Thoracic aorta (tissue), 2 donors: ENCODE measurements at regions not wholly inside any gene's neighbourhood (a gene's known extent, or its start where the extent isn't known, plus 50 kb on each side); places are given as distances from the start of the nearest gene placed in this dataset.

Experiments
- ATAC-seq: fragments of 150-250 bp; one replicate; pipeline ENCODE4 v1.8.0; 2017; ENCODE audit warnings: low read depth; ENCODE audit not compliant: insufficient number of reproducible peaks, low FRiP score
- DNase-seq: peaks from one replicate; pipeline ENCODE4 v3.0.0-alpha.2; 2020; ENCODE audit warnings: low spot score
- H3K27ac ChIP-seq, 2 donors: fragments of 200-600 bp; sonication (generic); 1 replicate in 1 of 2; 2 replicates in 1 of 2; pipeline ENCODE4 v1.5.1; 2016; ENCODE audit warnings: mild to moderate bottlenecking in 2 of 2, moderate library complexity in 2 of 2
- H3K27me3 ChIP-seq: fragments of 200-600 bp; sonication (generic); replicated peaks from 2 replicates; pipeline ENCODE4 v1.6.0; 2016; ENCODE audit warnings: mild to moderate bottlenecking; ENCODE audit not compliant: insufficient read depth
- H3K36me3 ChIP-seq: fragments of 200-600 bp; sonication (generic); one replicate; pipeline ENCODE4 v1.5.1; 2016
- H3K4me1 ChIP-seq, 2 donors: fragments of 200-600 bp; sonication (generic); 1 replicate in 1 of 2; 2 replicates in 1 of 2; pipeline versions ENCODE4 v1.5.1 to v1.6.0; 2016; ENCODE audit warnings: low read depth in 2 of 2, mild to moderate bottlenecking in 1 of 2; ENCODE audit not compliant: control insufficient read depth in 1 of 2
- H3K4me3 ChIP-seq: fragments of 200-600 bp; sonication (generic); 2 replicates; pipeline ENCODE4 v1.5.1; 2016; ENCODE audit warnings: mild to moderate bottlenecking
- H3K9me3 ChIP-seq: fragments of 200-600 bp; sonication (generic); 2 replicates; pipeline ENCODE4 v1.5.1; 2016
- TF ChIP-seq, protein P1 (sequence below): fragments of 200-600 bp; sonication (generic); IDR thresholded peaks from one replicate; pipeline ENCODE4 v1.5.1; 2019; ENCODE audit warnings: antibody characterized with exemption

DNA sequence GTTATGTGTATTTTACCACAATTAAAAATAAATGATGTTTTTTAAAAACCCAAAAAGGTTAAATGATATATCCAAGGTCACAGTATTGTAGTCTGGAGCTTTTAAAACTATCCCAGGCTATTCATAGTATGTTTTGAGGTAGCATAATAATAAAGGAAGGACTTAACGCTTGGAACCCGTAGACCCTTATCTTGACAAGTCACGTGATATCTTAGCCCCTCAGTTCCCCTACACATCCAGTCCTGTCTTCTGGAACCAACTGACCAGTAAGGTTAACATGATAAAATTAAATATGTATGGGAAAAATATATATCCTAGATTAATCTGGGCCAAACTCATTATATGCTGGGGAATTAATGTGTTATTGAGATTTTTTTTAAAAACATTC lies 142.2 kb downstream of the RXFP2 start:
- Histone ChIP-seq H3K27ac (no peak overlapping the region), H3K36me3 (no peaks in the 10 kb centered on the region), H3K27me3 (no peaks in the 10 kb centered on the region), H3K4me1 (peaks cover 4 to 46% of the 10 kb centered on the region in 2 donors), H3K9me3 (no peaks in the 10 kb centered on the region), H3K4me3 (no peak overlapping the region)
- ATAC-seq: no peak
- DNase-seq: no peak
- TF ChIP-seq, protein P1, sequence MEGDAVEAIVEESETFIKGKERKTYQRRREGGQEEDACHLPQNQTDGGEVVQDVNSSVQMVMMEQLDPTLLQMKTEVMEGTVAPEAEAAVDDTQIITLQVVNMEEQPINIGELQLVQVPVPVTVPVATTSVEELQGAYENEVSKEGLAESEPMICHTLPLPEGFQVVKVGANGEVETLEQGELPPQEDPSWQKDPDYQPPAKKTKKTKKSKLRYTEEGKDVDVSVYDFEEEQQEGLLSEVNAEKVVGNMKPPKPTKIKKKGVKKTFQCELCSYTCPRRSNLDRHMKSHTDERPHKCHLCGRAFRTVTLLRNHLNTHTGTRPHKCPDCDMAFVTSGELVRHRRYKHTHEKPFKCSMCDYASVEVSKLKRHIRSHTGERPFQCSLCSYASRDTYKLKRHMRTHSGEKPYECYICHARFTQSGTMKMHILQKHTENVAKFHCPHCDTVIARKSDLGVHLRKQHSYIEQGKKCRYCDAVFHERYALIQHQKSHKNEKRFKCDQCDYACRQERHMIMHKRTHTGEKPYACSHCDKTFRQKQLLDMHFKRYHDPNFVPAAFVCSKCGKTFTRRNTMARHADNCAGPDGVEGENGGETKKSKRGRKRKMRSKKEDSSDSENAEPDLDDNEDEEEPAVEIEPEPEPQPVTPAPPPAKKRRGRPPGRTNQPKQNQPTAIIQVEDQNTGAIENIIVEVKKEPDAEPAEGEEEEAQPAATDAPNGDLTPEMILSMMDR: no peak

DNA sequence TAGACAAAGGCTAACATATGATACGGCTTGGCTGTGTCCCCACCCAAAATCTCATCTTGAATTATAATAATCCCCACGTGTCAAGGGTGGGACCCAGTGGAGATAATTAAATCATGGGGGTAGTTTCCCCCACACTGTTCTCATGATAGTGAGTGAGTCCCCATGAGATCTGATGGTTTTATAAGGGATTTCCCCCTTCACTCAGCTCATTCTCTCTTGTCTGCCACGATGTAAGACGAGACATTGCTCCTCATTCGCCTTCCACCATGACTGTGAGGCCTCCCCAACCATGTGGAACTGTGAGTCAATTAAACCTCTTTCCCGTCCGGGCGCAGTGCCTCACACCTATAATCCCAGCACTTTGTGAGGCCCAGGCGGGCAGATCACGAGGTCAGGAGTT lies 143.5 kb downstream of the RXFP2 start:
- H3K27ac ChIP-seq: no peak overlapping the region

DNA sequence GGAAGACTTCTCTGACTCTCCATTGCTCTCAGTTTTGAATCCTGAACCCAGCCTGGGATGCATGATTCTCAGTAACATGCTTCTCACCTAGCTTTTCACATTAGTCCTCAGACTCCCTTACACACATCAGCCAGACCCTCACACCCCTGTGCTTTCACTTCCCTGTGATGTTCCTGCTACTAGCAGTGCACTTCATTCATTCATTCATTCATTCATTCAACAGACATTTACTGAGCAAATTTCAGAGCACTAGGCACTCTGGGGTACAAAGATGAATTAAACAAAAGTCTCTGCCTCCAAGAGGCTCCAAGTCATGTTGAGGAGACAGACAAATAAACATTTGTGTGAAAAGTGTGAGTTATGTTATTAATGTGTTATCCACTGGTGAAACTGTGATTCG lies 145.2 kb downstream of the RXFP2 start:
- Histone ChIP-seq H3K9me3 (no peaks in the 10 kb centered on the region), H3K36me3 (no peaks in the 10 kb centered on the region), H3K4me1 (peaks cover 4 to 63% of the 10 kb centered on the region in 2 donors), H3K4me3 (no peak overlapping the region), H3K27ac (peak overlapping the region; percentile 12 to 18), H3K27me3 (no peaks in the 10 kb centered on the region)
- DNase-seq: no peak
- ATAC-seq: no peak
- TF ChIP-seq, protein P1: no peak

More for the DNA sequence above, 143.5 kb downstream of the RXFP2 start:
- H3K27me3 ChIP-seq: no peaks in the 10 kb centered on the region
- DNase-seq: no peak
- H3K4me3 ChIP-seq: no peak overlapping the region
- no peak for ATAC-seq
- TF ChIP-seq, protein P1: no peak
- H3K4me1 ChIP-seq: peaks cover 4 to 58% of the 10 kb centered on the region in 2 donors
- no peaks in the 10 kb centered on the region for H3K9me3 ChIP-seq
- H3K36me3 ChIP-seq: no peaks in the 10 kb centered on the region

DNA sequence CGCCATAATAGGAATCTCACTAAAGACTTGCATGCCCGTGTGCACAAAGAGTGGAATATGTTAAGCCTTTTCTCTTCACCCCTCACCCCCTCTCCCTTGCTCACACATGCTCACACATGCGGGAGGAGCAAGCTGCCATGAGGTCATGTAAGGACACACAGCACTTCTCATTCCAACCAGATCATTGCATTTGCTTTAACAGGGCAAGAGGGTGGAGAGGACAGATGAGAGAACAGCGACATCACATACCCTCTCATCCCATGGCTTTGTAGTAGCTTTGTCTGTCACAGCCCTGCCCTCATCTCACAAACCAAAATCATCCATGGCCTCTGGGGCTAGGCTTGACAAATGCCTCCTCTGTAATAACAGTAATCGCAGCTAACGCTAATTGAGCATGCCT lies 145.6 kb upstream of the FRY start:
- Histone ChIP-seq H3K4me3 (no peak overlapping the region), H3K4me1 (peaks cover 4 to 56% of the 10 kb centered on the region in 2 donors), H3K36me3 (no peaks in the 10 kb centered on the region), H3K9me3 (no peaks in the 10 kb centered on the region), H3K27me3 (no peaks in the 10 kb centered on the region), H3K27ac (no peak overlapping the region)
- ATAC-seq (no peak), DNase-seq (no peak)
- TF ChIP-seq, protein P1: no peak

DNA sequence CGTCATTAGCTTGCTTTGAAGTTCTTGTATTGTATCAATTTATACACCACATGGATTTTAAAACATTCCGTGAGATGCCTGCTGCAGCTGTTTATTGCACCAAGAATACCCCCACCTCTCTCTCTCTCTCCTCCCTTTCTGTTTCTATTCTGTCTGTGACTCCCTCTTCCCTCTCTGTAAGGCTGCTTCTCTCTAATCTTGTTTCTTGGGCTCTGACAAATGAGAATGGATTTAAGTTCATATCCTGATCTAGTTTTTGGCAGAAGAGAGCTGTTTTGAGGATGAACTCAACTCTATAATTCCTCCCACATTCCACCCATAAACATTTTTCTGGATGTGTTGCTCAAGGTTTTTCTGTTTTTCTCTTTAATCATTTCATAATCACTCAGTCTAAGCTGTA lies 144.3 kb upstream of the FRY start:
- H3K27ac ChIP-seq: peak overlapping the region in 1 of 2 donors; percentile 25
- no peaks in the 10 kb centered on the region for H3K27me3 ChIP-seq
- ATAC-seq (no peak), DNase-seq (no peak)
- H3K9me3 ChIP-seq: no peaks in the 10 kb centered on the region
- peaks cover 15 to 58% of the 10 kb centered on the region in 2 donors for H3K4me1 ChIP-seq
- no peak overlapping the region for H3K4me3 ChIP-seq
- no peaks in the 10 kb centered on the region for H3K36me3 ChIP-seq
- TF ChIP-seq, protein P1: no peak
